GM21576 (cell line): ENCODE measurements at regions not wholly inside any gene's neighbourhood (a gene's known extent, or its start where the extent isn't known, plus 50 kb on each side); places are given as distances from the start of the nearest gene placed in this dataset.

ENCODE experiments used
- ATAC-seq: cut with Tn5 transposase; IDR thresholded peaks from one replicate; pipeline ENCODE4 v1.9.1; 2021; ENCODE audit warnings: mild to moderate bottlenecking, moderate library complexity; ENCODE audit not compliant: unreplicated experiment

GRCh38 chr6:224350-224749, 67.9 kb upstream of the DUSP22 start:
- no peak for ATAC-seq

- no peak for ATAC-seq
Measured at GRCh38 chr6:225121-225721, 67.1 kb upstream of the DUSP22 start.

- no peak for ATAC-seq
Measured at GRCh38 chr6:225907-226306, 66.4 kb upstream of the DUSP22 start.

GRCh38 chr6:226516-227073, 65.7 kb upstream of the DUSP22 start:
- no peak for ATAC-seq

GRCh38 chr6:227074-227782, 65.1 kb upstream of the DUSP22 start:
- no peak for ATAC-seq

- no peak for ATAC-seq
Measured at GRCh38 chr6:227812-228338, 64.4 kb upstream of the DUSP22 start.

- ATAC-seq: peak; percentile 32
Measured at GRCh38 chr6:228881-229651, 63.2 kb upstream of the DUSP22 start.

- no peak for ATAC-seq
Measured at GRCh38 chr6:231779-232178, 60.5 kb upstream of the DUSP22 start.

- no peak for ATAC-seq
Measured at GRCh38 chr6:232982-233640, 59.2 kb upstream of the DUSP22 start.

GRCh38 chr6:234706-235372, 57.4 kb upstream of the DUSP22 start:
- no peak for ATAC-seq

GRCh38 chr6:235763-236360, 56.4 kb upstream of the DUSP22 start:
- peak; percentile 54 for ATAC-seq

- ATAC-seq: no peak
Measured at GRCh38 chr6:236519-236918, 55.8 kb upstream of the DUSP22 start.

- ATAC-seq: no peak
Measured at GRCh38 chr6:240151-240550, 52.1 kb upstream of the DUSP22 start.

- ATAC-seq: no peak
Measured at GRCh38 chr6:241336-241865, 50.9 kb upstream of the DUSP22 start.
